K562 (cell line): ENCODE measurements at regions not wholly inside any gene's neighbourhood (a gene's known extent, or its start where the extent isn't known, plus 50 kb on each side); places are given as distances from the start of the nearest gene placed in this dataset.

Experiments
- ATAC-seq: fragments of 200-7000 bp; cut with Tn5 transposase; 3 replicates; pipeline ENCODE4 v1.9.1; 2020; ENCODE audit warnings: moderate library complexity
- BruUV-seq: library from RNA; stranded (reverse); fragments of 400-500 nt; replicated peaks from 2 replicates; lab custom pipeline; 2021; lab: Mats Ljungman, UMichigan
- CTCF ChIA-PET: fragments of 300-600 bp; formaldehyde crosslinking; extraction: SDS; loops from one replicate; lab custom pipeline; 2021; ENCODE audit warnings: low intra/inter-chr PET ratio; lab: Yijun Ruan, JAX
- POLR2A ChIA-PET: fragments of 300-600, 350-650 bp; sonication (Branson Sonifier 250); formaldehyde crosslinking; extraction: SDS; loops from one replicate; lab custom pipeline; 2021; ENCODE audit warnings: antibody characterized with exemption, inconsistent platforms; lab: Yijun Ruan, JAX
- DNase-seq, 4 experiments: peaks; one replicate each; pipeline versions ENCODE4 v3.0.0 to v3.0.0-alpha.2; 2011 to 2018; ENCODE audit warnings: low spot score in 3 of 4, mixed read lengths in 3 of 4; ENCODE audit errors: extremely low read depth in 1 of 4
- FAIRE-seq: peaks from 2 replicates; lab custom pipeline; 2011; peaks lifted over from hg19 to GRCh38; lab: Jason Lieb, UNC
- H2AFZ ChIP-seq: 2 replicates; pipeline ENCODE4 v1.6.0; 2011; ENCODE audit warnings: low read depth, low read length, control low read depth, inconsistent platforms
- H3K27ac ChIP-seq: fragments of 200-600 bp; 3 replicates; pipeline ENCODE4 v1.8.0; 2011; ENCODE audit warnings: low read depth, mild to moderate bottlenecking, control low read depth, inconsistent platforms, low read length, moderate library complexity, mixed read lengths; ENCODE audit errors: extremely low read depth
- H3K27me3 ChIP-seq, 2 experiments: fragments of 300-600 bp in 1 of 2; 2 replicates in 1 of 2; 3 replicates in 1 of 2; pipeline versions ENCODE4 v1.6.0 to v1.8.0; 2011; ENCODE audit warnings: inconsistent platforms in 2 of 2, low read length in 2 of 2, mild to moderate bottlenecking in 1 of 2, mixed read lengths in 1 of 2, moderate library complexity in 1 of 2; ENCODE audit not compliant: control insufficient read depth in 2 of 2, insufficient read depth in 2 of 2
- H3K36me3 ChIP-seq: fragments of 300-600 bp; 3 replicates; pipeline ENCODE4 v1.8.0; 2011; ENCODE audit warnings: mild to moderate bottlenecking, low read length, inconsistent platforms; ENCODE audit not compliant: control insufficient read depth, insufficient read depth
- H3K4me1 ChIP-seq, 2 experiments: fragments of 200-600 bp in 1 of 2; replicated peaks in 1 of 2; 2 replicates in 1 of 2; 3 replicates in 1 of 2; pipeline versions ENCODE4 v1.5.1 to v1.8.0; 2011; ENCODE audit warnings: inconsistent platforms in 2 of 2, low read length in 2 of 2, mild to moderate bottlenecking in 1 of 2, mixed read lengths in 1 of 2, moderate library complexity in 1 of 2; ENCODE audit not compliant: control insufficient read depth in 2 of 2, insufficient read depth in 2 of 2
- H3K4me2 ChIP-seq: 2 replicates; pipeline ENCODE4 v1.6.1; 2011; ENCODE audit warnings: low read length, control low read depth, inconsistent platforms, mixed read lengths; ENCODE audit not compliant: insufficient read depth
- H3K4me3 ChIP-seq: fragments of 200-600 bp; sonication (generic), shearing (Covaris generic); 2 replicates; pipeline ENCODE4 v1.5.1; 2016; ENCODE audit warnings: control low read depth, inconsistent platforms
- H3K79me2 ChIP-seq: fragments of 200-600 bp; 3 replicates; pipeline ENCODE4 v1.8.0; 2011; ENCODE audit warnings: low read length, inconsistent platforms; ENCODE audit not compliant: control insufficient read depth, insufficient read depth
- H3K9ac ChIP-seq, 2 experiments: 2 replicates each; pipeline versions ENCODE4 v1.6.0 to v1.6.1; 2011; ENCODE audit warnings: low read depth in 2 of 2, low read length in 2 of 2, control low read depth in 1 of 2, inconsistent platforms in 1 of 2, mild to moderate bottlenecking in 1 of 2, mixed read lengths in 1 of 2; ENCODE audit not compliant: insufficient read depth in 1 of 2
- H3K9me1 ChIP-seq: one replicate; pipeline ENCODE4 v1.6.0; 2011; ENCODE audit warnings: inconsistent platforms, mild to moderate bottlenecking, low read length, moderate library complexity; ENCODE audit not compliant: control insufficient read depth, insufficient read depth
- H3K9me3 ChIP-seq: replicated peaks from 2 replicates; pipeline ENCODE4 v1.5.1; 2011; ENCODE audit warnings: low read depth, low read length, inconsistent platforms; ENCODE audit not compliant: control insufficient read depth, insufficient read depth
- H4K20me1 ChIP-seq: replicated peaks from 2 replicates; pipeline ENCODE4 v1.6.1; 2011; ENCODE audit warnings: low read length, inconsistent platforms, mixed read lengths; ENCODE audit not compliant: control insufficient read depth, insufficient read depth
- ATF7 ChIP-seq: fragments of 450-650 bp; IDR thresholded peaks from 2 replicates; pipeline ENCODE4 v1.7.1; 2014; ENCODE audit warnings: mild to moderate bottlenecking, moderate library complexity
- DIDO1 ChIP-seq: fragments of 450-650 bp; IDR thresholded peaks from 2 replicates; pipeline ENCODE4 v1.6.1; 2016; ENCODE audit warnings: low read depth, missing biosample characterization, missing genetic modification characterization
- EHMT2 ChIP-seq: fragments of 450-650 bp; IDR thresholded peaks from 2 replicates; pipeline ENCODE4 v1.6.1; 2018; ENCODE audit warnings: antibody characterized with exemption
- HNRNPK ChIP-seq: fragments of 200-400 bp; formaldehyde crosslinking; IDR thresholded peaks from one replicate; pipeline ENCODE4 v1.6.1; 2018; ENCODE audit warnings: mild to moderate bottlenecking, low read depth, low read length; ENCODE audit not compliant: poor library complexity, severe bottlenecking
- HSF4 ChIP-seq: fragments of 250-450 bp; sonication (Bioruptor Pico); IDR thresholded peaks from 2 replicates; pipeline ENCODE4 v2.1.2; 2022; ENCODE audit warnings: mild to moderate bottlenecking, moderate library complexity, borderline replicate concordance
- IRF9 ChIP-seq: fragments of 450-650 bp; IDR thresholded peaks from 2 replicates; pipeline ENCODE4 v1.6.1; 2016; ENCODE audit warnings: missing biosample characterization, missing genetic modification characterization
- MEF2D ChIP-seq: conservative IDR thresholded peaks from 2 replicates; pipeline ENCODE4 v1.6.1; 2016; ENCODE audit warnings: low read depth, missing genetic modification characterization, missing compliant biosample characterization
- PCBP2 ChIP-seq: fragments of 200-400 bp; formaldehyde crosslinking; IDR thresholded peaks from 2 replicates; pipeline ENCODE4 v1.6.1; 2018; ENCODE audit warnings: low read length, low read depth, mild to moderate bottlenecking, moderate library complexity; ENCODE audit not compliant: poor library complexity, severe bottlenecking
- PKNOX1 ChIP-seq: fragments of 450-650 bp; IDR thresholded peaks from 2 replicates; pipeline ENCODE4 v1.6.1; 2016
- RBM25 ChIP-seq: fragments of 200-400 bp; formaldehyde crosslinking; IDR thresholded peaks from 2 replicates; pipeline ENCODE4 v1.6.1; 2018; ENCODE audit warnings: low read length, low read depth, moderate library complexity; ENCODE audit not compliant: severe bottlenecking
- ZNF316 ChIP-seq: fragments of 450-650 bp; IDR thresholded peaks from 2 replicates; pipeline ENCODE4 v1.6.1; 2016
- ZNF324 ChIP-seq: fragments of 250-450 bp; sonication (Bioruptor Pico); IDR thresholded peaks from 2 replicates; pipeline ENCODE4 v1.4.0; 2020; ENCODE audit warnings: mild to moderate bottlenecking
- ZNF354B ChIP-seq: fragments of 250-450 bp; sonication (Bioruptor Pico); IDR thresholded peaks from 2 replicates; pipeline ENCODE4 v1.4.0; 2020
- WGBS: fragments of 100-300 bp; shearing (Covaris generic); methylation state at CpG from one replicate; pipeline ENCODE4 v1.1.6; 2016; ENCODE audit warnings: low coverage, mixed read lengths; ENCODE audit not compliant: insufficient coverage; ENCODE audit errors: missing lambda C conversion rate; 5-methylcytosine and 5-hydroxymethylcytosine counted together
- in situ Hi-C: fragments of 300-500 bp; cut with MboI; formaldehyde crosslinking; loops from 4 replicates; pipeline ENCODE4 v1.15.0; 2018; ENCODE audit warnings: inconsistent platforms, mixed read lengths
- intact Hi-C: fragments of 100-400 bp; cut with micrococcal nuclease; formaldehyde crosslinking; loops from 2 replicates; pipeline ENCODE4 v1.14.2; 2022
- TF ChIP-seq, protein P1 (sequence below): IDR thresholded peaks from 2 replicates; pipeline ENCODE4 v1.6.1; 2014; ENCODE audit warnings: antibody characterized with exemption

- Histone ChIP-seq H2AFZ (no peak overlapping the region), H4K20me1 (no peaks in the 10 kb centered on the region; the same call in 1 of the 2 replicates), H3K4me2 (no peak overlapping the region), H3K4me3 (no peak overlapping the region), H3K9ac (no peak overlapping the region), H3K4me1 (no peaks in the 10 kb centered on the region), H3K27ac (no peak overlapping the region), H3K36me3 (no peaks in the 10 kb centered on the region), H3K9me3 (no peaks in the 10 kb centered on the region), H3K79me2 (no peaks in the 10 kb centered on the region), H3K27me3 (peaks cover 4 to 13% of the 10 kb centered on the region in 2 experiments; a peak in 3 of 5 replicates), H3K9me1 (no peaks in the 10 kb centered on the region)
- FAIRE-seq (no peak), ATAC-seq (no peak), DNase-seq (no peak)
- WGBS: 6% methylated on average over 1 of the region's 1 CpG
- ChIA-PET CTCF (no interaction called here), POLR2A (interaction anchor here (0.7 kb wide), 1 partner anchor 95 kb away, joined by 3 read pairs; no protein-coding TSS in a partner anchor)
- no TSS peak for BruUV-seq
- intact Hi-C loops: loop anchor here (10.0 kb wide), 1 partner anchor 339 kb away; no protein-coding TSS in a partner anchor
- in situ Hi-C loops: no loop called here
- TF ChIP-seq ZNF316: no peak
- TF ChIP-seq ZNF354B: no peak
- no peak for TF ChIP-seq ATF7
- no peak for TF ChIP-seq ZNF324 (CRISPR knock-in tag)
- no peak for TF ChIP-seq MEF2D (tag)
- TF ChIP-seq IRF9 (tag): no peak
- TF ChIP-seq PCBP2: no peak
- no peak for TF ChIP-seq PKNOX1
- no peak for TF ChIP-seq RBM25
- TF ChIP-seq, protein P1, sequence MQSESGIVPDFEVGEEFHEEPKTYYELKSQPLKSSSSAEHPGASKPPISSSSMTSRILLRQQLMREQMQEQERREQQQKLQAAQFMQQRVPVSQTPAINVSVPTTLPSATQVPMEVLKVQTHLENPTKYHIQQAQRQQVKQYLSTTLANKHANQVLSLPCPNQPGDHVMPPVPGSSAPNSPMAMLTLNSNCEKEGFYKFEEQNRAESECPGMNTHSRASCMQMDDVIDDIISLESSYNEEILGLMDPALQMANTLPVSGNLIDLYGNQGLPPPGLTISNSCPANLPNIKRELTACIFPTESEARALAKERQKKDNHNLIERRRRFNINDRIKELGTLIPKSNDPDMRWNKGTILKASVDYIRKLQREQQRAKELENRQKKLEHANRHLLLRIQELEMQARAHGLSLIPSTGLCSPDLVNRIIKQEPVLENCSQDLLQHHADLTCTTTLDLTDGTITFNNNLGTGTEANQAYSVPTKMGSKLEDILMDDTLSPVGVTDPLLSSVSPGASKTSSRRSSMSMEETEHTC: no peak
- no peak for TF ChIP-seq HNRNPK
- no peak for TF ChIP-seq EHMT2
- TF ChIP-seq HSF4 (CRISPR knock-in tag): no peak
- no peak for TF ChIP-seq DIDO1 (tag)
Measured at GRCh38 chr3:15973940-15974339, 176.2 kb upstream of the ANKRD28 start.
